ENCODE measurements at regions not wholly inside any gene's neighbourhood (a gene's known extent, or its start where the extent isn't known, plus 50 kb on each side); places are given as distances from the start of the nearest gene placed in this dataset.
"Not testable (repeated sequence)": the region's sequence is repeated elsewhere in the genome, so short reads cannot be mapped to it uniquely, and the experiment has no call there.

DNA sequence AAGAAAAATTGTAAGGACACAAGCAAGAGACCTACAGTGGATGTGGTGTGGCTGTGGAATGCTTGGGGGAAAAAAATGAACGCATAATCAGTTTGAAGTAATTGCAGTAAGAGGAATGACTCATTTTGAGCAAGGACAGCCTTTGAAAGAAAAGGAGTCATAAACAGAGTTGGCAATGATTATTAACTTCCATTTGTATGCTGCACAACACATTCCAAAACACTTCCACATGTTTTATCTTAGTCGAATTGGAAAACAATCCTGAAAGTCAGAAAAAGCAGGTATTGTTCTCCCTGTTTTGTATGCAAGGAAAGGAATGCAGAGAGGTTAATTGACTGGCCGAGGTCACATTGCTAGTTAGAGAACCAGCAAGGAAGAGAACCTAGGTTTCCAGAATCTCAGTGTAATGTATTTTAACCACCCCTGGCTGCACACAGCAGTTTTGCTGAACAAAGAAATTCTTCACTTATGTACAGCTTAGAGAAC is 630.0 kb upstream of the MIR17HG start:
- peaks cover 0 to 1% (median 1%) of the 10 kb centered on the region in 3 donors for H3K27me3 Mint-ChIP-seq (ENCODE audit: low read depth in 3 of 3)
- H3K4me3 Mint-ChIP-seq: no peak overlapping the region
- no peaks in the 10 kb centered on the region for H3K36me3 Mint-ChIP-seq
- H3K4me1 Mint-ChIP-seq: no peaks in the 10 kb centered on the region
- no peak overlapping the region for H3K27ac Mint-ChIP-seq
- no peak for DNase-seq
- peaks cover 5 to 37% (median 16%) of the 10 kb centered on the region in 6 donors for H3K9me3 Mint-ChIP-seq

DNA sequence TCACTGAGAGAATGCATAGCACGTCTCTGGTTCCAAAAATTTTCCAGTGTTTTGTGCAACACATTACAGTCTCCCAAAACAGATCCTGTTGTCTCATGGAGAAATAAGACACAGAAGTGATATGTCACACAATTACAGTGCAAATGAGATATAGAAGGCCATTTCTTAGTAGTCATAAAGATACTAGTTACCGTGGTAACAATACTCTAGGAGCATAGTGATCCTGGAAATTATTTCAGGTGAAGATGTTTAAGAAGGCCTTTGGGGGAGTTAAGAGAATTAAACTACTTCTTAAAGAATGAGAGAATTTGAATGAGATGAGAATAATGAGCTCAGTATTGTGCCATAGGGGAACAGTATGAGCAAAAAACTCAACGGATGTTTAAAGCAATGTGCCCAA is 628.0 kb upstream of the MIR17HG start:
- Mint-ChIP-seq H3K4me1 (no peaks in the 10 kb centered on the region), H3K27me3 (ENCODE audit: low read depth in 3 of 3) (no peaks in the 10 kb centered on the region), H3K9me3 (peaks cover 5 to 28% (median 13%) of the 10 kb centered on the region in 6 donors), H3K36me3 (no peaks in the 10 kb centered on the region), H3K4me3 (no peak overlapping the region), H3K27ac (no peak overlapping the region)
- DNase-seq: no peak

DNA sequence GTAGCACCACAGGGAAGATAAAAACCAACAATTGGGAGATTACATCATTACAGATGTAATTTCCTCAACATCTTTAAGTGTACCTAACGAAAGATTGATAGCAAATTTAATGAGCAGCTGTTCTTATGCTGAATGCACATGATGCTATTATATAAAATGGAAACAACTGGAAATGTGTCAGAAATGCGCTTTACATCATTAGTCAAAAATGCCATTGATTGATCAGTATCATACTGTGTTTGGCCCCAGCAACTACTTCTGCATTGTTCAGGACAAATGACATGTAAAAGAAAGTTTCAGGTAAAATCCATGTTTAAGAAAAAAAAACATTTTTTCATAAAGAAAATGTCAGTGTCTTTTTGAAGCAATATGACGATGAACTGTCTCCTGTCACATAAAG is 625.5 kb upstream of the MIR17HG start:
- H3K4me1 Mint-ChIP-seq: no peaks in the 10 kb centered on the region

DNA sequence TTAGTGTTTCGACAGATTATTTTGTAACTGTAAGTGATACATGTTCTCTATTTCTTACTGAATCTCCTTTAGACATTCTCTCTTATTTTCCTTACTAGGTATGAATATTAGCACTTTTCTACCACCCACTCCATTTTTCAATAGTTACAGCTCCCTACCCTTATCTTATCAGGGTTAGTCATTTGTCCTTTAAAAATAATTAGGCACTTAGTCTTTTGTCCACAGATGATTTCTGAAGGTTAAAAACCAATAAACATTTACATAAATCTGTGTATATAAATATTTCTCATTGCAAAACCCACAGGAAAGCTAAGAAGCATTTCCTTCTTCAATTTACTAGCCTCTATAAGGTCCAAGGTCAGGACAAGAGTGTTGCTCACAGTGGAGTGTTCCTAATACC is 624.1 kb upstream of the MIR17HG start:
- Mint-ChIP-seq H3K27me3 (ENCODE audit: low read depth in 3 of 3) (peaks cover 0 to 3% (median 0%) of the 10 kb centered on the region in 3 donors), H3K27ac (no peak overlapping the region), H3K9me3 (peaks cover 5 to 30% (median 16%) of the 10 kb centered on the region in 6 donors), H3K36me3 (no peaks in the 10 kb centered on the region), H3K4me3 (no peak overlapping the region), H3K4me1 (no peaks in the 10 kb centered on the region)
- DNase-seq: no peak

More for the DNA sequence above, 625.5 kb upstream of the MIR17HG start:
- DNase-seq: no peak
- Mint-ChIP-seq H3K36me3 (no peaks in the 10 kb centered on the region), H3K27ac (no peak overlapping the region), H3K4me3 (no peak overlapping the region), H3K9me3 (peaks cover 5 to 32% (median 18%) of the 10 kb centered on the region in 6 donors), H3K27me3 (ENCODE audit: low read depth in 3 of 3) (peaks cover 0 to 3% (median 0%) of the 10 kb centered on the region in 3 donors)

DNA sequence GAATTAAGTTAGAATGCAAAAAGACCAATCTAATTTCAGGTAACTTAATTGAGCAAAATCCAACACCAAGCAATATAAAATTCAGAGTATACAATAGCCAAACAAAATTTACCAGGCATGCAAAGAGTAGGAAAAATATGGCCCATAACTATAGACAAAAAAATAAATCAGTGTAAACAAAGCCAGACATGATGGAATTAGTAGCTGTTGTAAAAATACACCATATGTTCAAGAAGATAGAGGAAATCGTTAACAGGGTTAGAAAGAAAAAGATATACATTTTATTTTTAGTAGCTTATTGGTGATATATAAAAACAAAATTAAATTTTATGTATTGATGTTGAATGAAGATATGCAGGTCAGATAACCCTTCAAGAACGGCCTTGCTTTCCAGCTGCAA is 621.1 kb upstream of the MIR17HG start:
- Mint-ChIP-seq H3K27ac (no peak overlapping the region), H3K27me3 (ENCODE audit: low read depth in 3 of 3) (peaks cover 0 to 3% (median 3%) of the 10 kb centered on the region in 3 donors), H3K36me3 (no peaks in the 10 kb centered on the region), H3K9me3 (peaks cover 10 to 37% (median 22%) of the 10 kb centered on the region in 6 donors), H3K4me3 (no peak overlapping the region), H3K4me1 (no peaks in the 10 kb centered on the region)
- DNase-seq: no peak

DNA sequence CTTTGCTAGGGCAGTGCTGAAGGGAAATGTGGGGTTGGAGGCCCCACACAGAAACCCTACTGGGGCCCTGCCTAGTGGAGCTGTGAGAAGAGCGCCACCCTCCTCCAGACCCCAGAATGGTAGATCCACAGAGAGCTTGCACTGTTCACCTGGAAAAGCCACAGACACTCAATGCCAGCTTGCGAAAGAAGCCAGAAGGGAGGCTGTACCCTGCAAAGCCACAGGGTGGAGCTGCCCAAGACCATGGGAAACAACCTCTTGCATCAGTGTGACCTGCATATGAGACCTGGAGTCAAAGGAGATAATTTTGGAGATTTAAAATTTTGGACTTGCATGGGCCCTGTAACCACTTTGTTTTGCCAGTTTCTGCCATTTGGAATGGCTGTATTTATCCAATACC is 615.4 kb upstream of the MIR17HG start:
- Mint-ChIP-seq H3K4me3 (no peak overlapping the region), H3K27ac (no peak overlapping the region), H3K27me3 (ENCODE audit: low read depth in 3 of 3) (peaks cover 0 to 3% (median 0%) of the 10 kb centered on the region in 3 donors), H3K36me3 (no peaks in the 10 kb centered on the region), H3K4me1 (no peaks in the 10 kb centered on the region), H3K9me3 (peaks cover 6 to 60% (median 29%) of the 10 kb centered on the region in 6 donors)
- no peak for DNase-seq

DNA sequence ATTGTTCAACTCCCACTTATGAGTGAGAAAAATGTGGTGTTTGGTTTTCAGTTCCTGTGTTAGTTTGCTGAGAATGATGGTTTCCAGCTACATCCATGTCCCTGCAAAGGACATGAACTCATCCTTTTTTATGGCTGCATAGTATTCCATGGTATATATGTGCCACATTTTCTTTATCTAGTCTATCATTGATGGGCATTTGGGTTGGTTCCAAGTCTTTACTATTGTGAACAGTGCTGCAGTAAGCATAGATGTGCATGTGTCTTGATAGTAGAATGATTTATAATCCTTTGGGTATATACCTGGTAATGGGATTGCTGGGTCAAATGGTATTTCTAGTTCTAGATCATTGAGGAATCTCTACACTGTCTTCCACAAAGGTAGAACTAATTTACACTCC is 613.0 kb upstream of the MIR17HG start:
- not testable (repeated sequence) for H3K27ac Mint-ChIP-seq; H3K27me3 Mint-ChIP-seq (ENCODE audit: low read depth in 3 of 3); DNase-seq; H3K36me3 Mint-ChIP-seq; H3K4me1 Mint-ChIP-seq; H3K4me3 Mint-ChIP-seq
- H3K9me3 Mint-ChIP-seq: peaks cover 11 to 56% (median 35%) of the 10 kb centered on the region in 6 donors

DNA sequence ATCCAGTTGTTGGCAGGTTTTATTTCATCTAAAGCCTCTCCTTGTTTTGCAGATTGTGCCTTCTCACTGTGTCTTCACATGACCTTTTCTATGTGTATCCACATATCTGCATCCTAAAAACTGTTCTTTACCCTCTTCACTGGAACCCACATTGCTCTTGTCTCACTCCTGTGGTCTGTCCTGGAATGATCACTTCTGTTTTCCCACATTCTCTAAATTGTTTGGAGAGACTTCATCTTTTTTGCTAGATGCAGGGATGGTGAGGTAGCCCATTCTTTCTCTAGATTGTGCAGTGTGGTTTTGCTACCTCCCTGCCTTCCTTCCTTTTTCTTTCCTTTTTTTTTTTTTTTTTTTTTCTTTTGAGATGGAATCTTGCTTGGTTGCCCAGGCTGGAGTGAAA is 608.6 kb upstream of the MIR17HG start:
- DNase-seq: no peak
- peaks cover 0 to 1% (median 0%) of the 10 kb centered on the region in 3 donors for H3K27me3 Mint-ChIP-seq (ENCODE audit: low read depth in 3 of 3)
- H3K36me3 Mint-ChIP-seq: no peaks in the 10 kb centered on the region
- peaks cover 5 to 28% (median 21%) of the 10 kb centered on the region in 6 donors for H3K9me3 Mint-ChIP-seq
- no peak overlapping the region for H3K4me3 Mint-ChIP-seq
- no peaks in the 10 kb centered on the region for H3K4me1 Mint-ChIP-seq
- no peak overlapping the region for H3K27ac Mint-ChIP-seq

DNA sequence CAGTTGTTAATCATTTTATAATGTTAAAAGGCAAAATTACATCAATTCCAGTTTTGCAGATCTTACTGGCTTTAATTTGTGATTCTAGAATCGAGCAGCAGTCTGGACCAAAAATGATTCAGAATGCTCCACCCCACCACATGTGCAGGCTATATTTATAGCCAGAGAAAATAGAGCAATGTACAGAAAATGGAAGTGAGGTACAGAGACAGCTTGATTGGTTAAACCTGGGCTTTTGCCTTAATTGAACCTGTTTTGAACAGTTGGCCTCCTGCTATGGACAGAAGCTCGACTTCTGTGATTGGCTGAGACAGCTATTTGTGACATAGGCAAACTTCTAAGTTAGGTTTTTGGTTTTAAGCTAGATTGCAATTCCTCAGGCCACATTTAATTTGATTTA is 607.4 kb upstream of the MIR17HG start:
- Mint-ChIP-seq H3K27ac (no peak overlapping the region), H3K27me3 (ENCODE audit: low read depth in 3 of 3) (peaks cover 0 to 1% (median 0%) of the 10 kb centered on the region in 3 donors), H3K4me1 (no peaks in the 10 kb centered on the region), H3K4me3 (no peak overlapping the region), H3K36me3 (no peaks in the 10 kb centered on the region), H3K9me3 (peaks cover 9 to 30% (median 19%) of the 10 kb centered on the region in 6 donors)
- no peak for DNase-seq

DNA sequence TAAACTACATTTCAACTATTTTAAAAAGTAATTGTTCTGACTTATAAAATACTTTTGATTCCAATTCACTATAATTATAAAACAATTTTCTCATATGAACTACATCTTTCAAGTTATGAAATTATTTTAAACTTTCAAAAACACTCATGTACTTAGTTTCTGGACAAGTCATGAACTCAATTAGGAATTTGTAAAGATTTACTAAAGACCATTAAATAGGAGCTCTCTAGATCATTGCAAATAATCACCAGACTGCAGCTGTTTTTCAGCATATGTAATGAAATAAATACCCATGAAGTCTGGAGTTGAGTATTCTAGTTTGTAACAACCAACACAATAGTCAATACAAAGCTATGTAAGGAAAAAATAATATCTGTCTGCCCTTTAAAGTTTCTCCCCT is 605.1 kb upstream of the MIR17HG start:
- peaks cover 0 to 1% (median 0%) of the 10 kb centered on the region in 3 donors for H3K27me3 Mint-ChIP-seq (ENCODE audit: low read depth in 3 of 3)

DNA sequence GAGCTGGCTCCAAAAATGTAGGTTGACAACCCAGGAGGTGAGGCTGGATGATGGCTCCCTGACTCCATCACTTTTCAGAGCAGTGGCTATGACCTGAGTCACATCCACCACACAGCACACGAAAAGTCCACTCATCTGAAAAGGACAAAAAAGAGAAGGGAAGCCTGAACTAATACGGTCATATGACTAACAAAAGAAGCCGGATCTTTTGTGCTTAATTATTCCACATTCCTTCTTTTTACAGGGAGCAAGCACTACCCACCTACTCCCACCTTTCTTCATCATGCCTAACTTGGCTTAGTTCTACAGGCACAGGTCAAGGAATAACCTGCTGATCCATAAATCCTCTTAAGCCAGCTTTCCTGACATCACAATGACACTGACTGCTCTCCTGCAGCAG is 601.3 kb upstream of the MIR17HG start:
- H3K4me1 Mint-ChIP-seq: no peaks in the 10 kb centered on the region
- no peak overlapping the region for H3K27ac Mint-ChIP-seq
- no peak for DNase-seq
- peaks cover 0 to 6% (median 3%) of the 10 kb centered on the region in 3 donors for H3K36me3 Mint-ChIP-seq
- peaks cover 9 to 47% (median 26%) of the 10 kb centered on the region in 6 donors for H3K9me3 Mint-ChIP-seq
- H3K4me3 Mint-ChIP-seq: no peak overlapping the region
- peaks cover 0 to 2% (median 1%) of the 10 kb centered on the region in 3 donors for H3K27me3 Mint-ChIP-seq (ENCODE audit: low read depth in 3 of 3)

More for the DNA sequence above, 605.1 kb upstream of the MIR17HG start:
- peaks cover 0 to 3% (median 0%) of the 10 kb centered on the region in 3 donors for H3K36me3 Mint-ChIP-seq
- peaks cover 3 to 28% (median 10%) of the 10 kb centered on the region in 6 donors for H3K9me3 Mint-ChIP-seq
- H3K4me1 Mint-ChIP-seq: no peaks in the 10 kb centered on the region
- H3K4me3 Mint-ChIP-seq: no peak overlapping the region
- no peak for DNase-seq
- no peak overlapping the region for H3K27ac Mint-ChIP-seq

DNA sequence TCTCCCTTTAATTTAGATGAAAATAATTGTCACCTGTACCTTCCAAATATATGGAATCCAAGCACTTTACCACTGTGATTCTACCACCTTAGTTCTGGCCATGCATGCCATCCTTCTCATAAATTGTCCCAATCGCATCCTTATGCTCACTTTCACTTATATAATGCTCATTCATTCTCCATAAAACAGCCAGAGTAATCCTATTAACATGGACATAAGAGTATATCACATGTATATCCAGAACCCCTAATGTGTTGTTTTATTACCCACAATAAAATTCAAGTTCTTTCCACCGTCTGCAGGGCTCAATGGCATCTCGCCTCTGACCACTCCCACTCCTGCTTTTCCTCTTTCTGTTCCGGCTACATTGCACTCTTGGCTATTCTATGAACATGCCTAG is 597.5 kb upstream of the MIR17HG start:
- peaks cover 12 to 58% (median 32%) of the 10 kb centered on the region in 6 donors for H3K9me3 Mint-ChIP-seq
- H3K4me3 Mint-ChIP-seq: no peak overlapping the region
- H3K27me3 Mint-ChIP-seq (ENCODE audit: low read depth in 3 of 3): peaks cover 0 to 2% (median 0%) of the 10 kb centered on the region in 3 donors

DNA sequence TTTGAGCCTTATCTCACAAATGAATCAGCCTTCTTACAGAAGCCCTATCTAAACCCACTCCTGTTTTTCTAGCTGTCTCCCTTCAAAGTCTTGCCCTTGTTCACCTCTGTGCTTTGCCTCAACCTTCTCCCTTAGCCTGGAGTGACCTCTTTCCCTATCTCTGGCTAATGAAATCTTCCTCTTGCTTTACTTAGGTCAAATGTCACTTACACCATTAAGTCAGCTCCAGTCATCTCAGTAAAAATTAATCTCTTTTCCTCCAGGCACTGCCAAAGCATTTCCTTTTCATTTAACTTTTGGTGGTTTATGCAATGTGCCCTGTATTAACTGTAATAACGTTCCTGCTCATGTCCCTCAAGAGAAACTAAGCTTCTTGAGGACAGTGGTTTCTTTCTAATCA is 596.5 kb upstream of the MIR17HG start:
- Mint-ChIP-seq H3K4me3 (no peak overlapping the region), H3K27ac (no peak overlapping the region), H3K36me3 (peaks cover 0 to 6% (median 3%) of the 10 kb centered on the region in 3 donors), H3K27me3 (ENCODE audit: low read depth in 3 of 3) (peaks cover 0 to 2% (median 0%) of the 10 kb centered on the region in 3 donors), H3K4me1 (no peaks in the 10 kb centered on the region), H3K9me3 (peaks cover 12 to 65% (median 36%) of the 10 kb centered on the region in 6 donors)
- no peak for DNase-seq

More for the DNA sequence above, 597.5 kb upstream of the MIR17HG start:
- peaks cover 0 to 6% (median 3%) of the 10 kb centered on the region in 3 donors for H3K36me3 Mint-ChIP-seq
- DNase-seq: no peak
- H3K4me1 Mint-ChIP-seq: no peaks in the 10 kb centered on the region
- no peak overlapping the region for H3K27ac Mint-ChIP-seq

DNA sequence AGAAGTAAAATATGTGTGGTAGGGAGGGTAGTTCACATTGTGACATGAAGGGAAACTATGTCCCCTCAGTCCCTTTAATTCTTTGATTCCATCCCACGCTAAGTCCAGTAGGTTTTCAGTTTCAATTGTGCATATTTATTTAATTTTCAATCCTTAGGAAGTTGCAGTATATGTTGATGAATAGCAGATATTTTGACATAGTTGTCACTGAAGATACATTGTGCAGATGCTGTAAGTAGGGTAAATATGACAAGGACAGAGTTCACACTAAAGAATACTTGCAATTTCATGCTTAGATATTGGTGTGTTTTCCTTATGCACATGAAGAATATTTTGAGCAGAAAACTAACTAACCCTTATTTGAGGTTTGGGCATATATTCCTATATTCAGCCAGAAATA is 595.4 kb upstream of the MIR17HG start:
- Mint-ChIP-seq H3K36me3 (peaks cover 0 to 6% (median 3%) of the 10 kb centered on the region in 3 donors), H3K27me3 (ENCODE audit: low read depth in 3 of 3) (peaks cover 0 to 2% (median 0%) of the 10 kb centered on the region in 3 donors), H3K27ac (no peak overlapping the region), H3K4me1 (no peaks in the 10 kb centered on the region), H3K9me3 (peaks cover 12 to 66% (median 38%) of the 10 kb centered on the region in 6 donors), H3K4me3 (no peak overlapping the region)
- DNase-seq: no peak

DNA sequence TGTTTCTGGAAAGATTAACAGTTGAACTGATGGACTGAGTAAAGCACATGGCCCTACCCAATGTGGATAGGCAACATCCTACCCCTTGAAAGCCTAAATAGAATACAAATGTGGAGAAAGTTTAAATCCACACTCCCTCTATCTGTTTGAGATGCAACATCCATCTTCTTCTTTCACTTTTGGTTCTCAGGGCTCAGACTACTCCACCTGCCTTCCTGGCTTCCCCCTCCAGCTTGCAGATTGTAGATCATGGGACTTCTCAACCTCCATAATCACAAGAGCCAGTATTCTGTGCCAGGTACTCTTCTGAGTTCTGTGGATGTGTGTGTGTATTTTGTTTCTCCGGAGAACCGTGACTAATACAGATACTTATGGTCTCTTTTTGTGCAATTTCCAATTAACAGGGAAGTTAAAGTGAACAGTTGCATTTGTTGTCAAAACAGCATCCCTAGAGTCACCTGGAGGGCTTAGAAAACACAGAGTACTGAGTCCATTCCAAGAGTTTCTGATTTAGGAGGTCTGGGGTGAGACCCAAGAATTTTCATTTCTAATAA is 590.3 kb upstream of the MIR17HG start:
- H3K4me1 Mint-ChIP-seq: no peaks in the 10 kb centered on the region
- H3K4me3 Mint-ChIP-seq: no peak overlapping the region
- DNase-seq: no peak
- no peak overlapping the region for H3K27ac Mint-ChIP-seq
- H3K36me3 Mint-ChIP-seq: no peaks in the 10 kb centered on the region
- H3K27me3 Mint-ChIP-seq (ENCODE audit: low read depth in 3 of 3): peaks cover 0 to 4% (median 0%) of the 10 kb centered on the region in 3 donors
- H3K9me3 Mint-ChIP-seq: peaks cover 8 to 53% (median 28%) of the 10 kb centered on the region in 6 donors

Data from immature natural killer cell (primary cell).